Activated CD8-positive, alpha-beta T cell treated with anti-CD3 and anti-CD28 coated beads for 36 hours (primary cell): ENCODE measurements at regions not wholly inside any gene's neighbourhood (a gene's known extent, or its start where the extent isn't known, plus 50 kb on each side); places are given as distances from the start of the nearest gene placed in this dataset.
"Not testable (repeated sequence)": the region's sequence is repeated elsewhere in the genome, so short reads cannot be mapped to it uniquely, and the experiment has no call there.

Experiments
- ATAC-seq: fragments of 200-7000 bp; cut with Tn5 transposase; one replicate; pipeline ENCODE4 v1.10.0; 2021; ENCODE audit warnings: mild to moderate bottlenecking, moderate library complexity
- CTCF ChIA-PET: fragments of 350-600 bp; sonication (Branson Sonifier 250); formaldehyde crosslinking; loops from one replicate; lab custom pipeline; 2021; ENCODE audit warnings: antibody characterized with exemption; lab: Charles Lee
- POLR2A ChIA-PET: fragments of 350-600 bp; sonication (Branson Sonifier 250); formaldehyde crosslinking; loops from one replicate; lab custom pipeline; 2021; ENCODE audit warnings: antibody characterized with exemption; lab: Charles Lee
- DNase-seq: peaks from one replicate; pipeline ENCODE4 v3.0.0-alpha.2; 2020
- H3K27ac Mint-ChIP-seq: one replicate; pipeline ENCODE4 v1.8.0; 2021; ENCODE audit warnings: mild to moderate bottlenecking, mixed read lengths
- H3K27me3 Mint-ChIP-seq: one replicate; pipeline ENCODE4 v1.8.0; 2021; ENCODE audit warnings: mixed read lengths
- H3K36me3 Mint-ChIP-seq: one replicate; pipeline ENCODE4 v1.8.0; 2021; ENCODE audit warnings: low read depth, mixed read lengths
- H3K4me1 Mint-ChIP-seq: one replicate; pipeline ENCODE4 v1.8.0; 2021; ENCODE audit warnings: low read depth, mixed read lengths
- H3K4me3 Mint-ChIP-seq: one replicate; pipeline ENCODE4 v1.8.0; 2021; ENCODE audit warnings: mild to moderate bottlenecking, moderate library complexity, mixed read lengths
- H3K9me3 Mint-ChIP-seq: one replicate; pipeline ENCODE4 v1.8.0; 2021; ENCODE audit warnings: mixed read lengths
- intact Hi-C: fragments of 100-400 bp; cut with micrococcal nuclease; formaldehyde crosslinking; loops from one replicate; pipeline ENCODE4 v1.10.0; 2022
- TF ChIP-seq, protein P1 (sequence below): fragments of 200-600 bp; IDR thresholded peaks from one replicate; pipeline ENCODE4 v1.8.0; 2022; ENCODE audit warnings: antibody characterized with exemption, mild to moderate bottlenecking

DNA sequence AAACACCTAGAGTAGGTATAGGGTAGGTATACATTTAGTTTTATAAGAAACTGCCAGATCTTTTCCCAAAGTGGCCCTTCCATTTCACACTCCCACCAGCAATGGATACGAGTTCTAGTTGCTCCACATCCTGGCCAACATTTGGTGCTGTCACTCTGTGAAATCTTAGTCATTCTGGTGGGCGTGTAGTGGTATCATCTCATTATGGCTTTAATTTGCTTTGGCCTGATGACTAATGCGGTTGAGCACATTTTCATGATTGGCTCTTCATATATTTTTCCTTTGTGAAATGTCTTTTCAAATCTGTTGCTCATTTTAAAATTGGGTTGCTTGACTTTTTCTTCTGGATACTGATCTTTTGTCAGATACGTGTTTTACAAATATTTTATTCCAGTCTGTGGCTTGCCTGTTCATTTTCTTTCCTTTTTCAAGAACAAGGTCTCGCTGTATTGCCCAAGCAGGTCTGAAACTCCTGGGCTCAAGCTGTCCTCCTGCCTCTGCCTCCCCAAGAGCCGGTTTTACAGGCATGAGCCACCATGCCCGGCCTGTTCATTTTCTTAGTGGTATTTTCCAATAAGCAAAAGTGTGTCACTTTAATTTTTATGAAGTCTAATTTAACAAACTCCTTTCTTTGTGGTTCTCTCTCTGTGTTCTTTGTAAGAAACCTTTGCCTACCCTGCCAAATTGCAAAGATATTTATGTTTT lies 192.4 kb downstream of the SEC14L1 start:
- ChIA-PET POLR2A (interaction anchor here (0.6 to 2.4 kb wide), 13 partner anchors 9 to 142 kb away, joined by 3 to 8 read pairs (median 3); no protein-coding TSS in a partner anchor), CTCF (interaction anchor here (0.8 to 4.9 kb wide), 15 partner anchors 7 to 168 kb away, joined by 3 to 32 read pairs (median 4); no protein-coding TSS in a partner anchor)
- H3K27ac Mint-ChIP-seq: peak overlapping the region; percentile 90
- H3K36me3 Mint-ChIP-seq: peaks cover 10% of the 10 kb centered on the region
- ATAC-seq: peak; percentile 67
- peak; percentile 74 for DNase-seq
- TF ChIP-seq, protein P1, sequence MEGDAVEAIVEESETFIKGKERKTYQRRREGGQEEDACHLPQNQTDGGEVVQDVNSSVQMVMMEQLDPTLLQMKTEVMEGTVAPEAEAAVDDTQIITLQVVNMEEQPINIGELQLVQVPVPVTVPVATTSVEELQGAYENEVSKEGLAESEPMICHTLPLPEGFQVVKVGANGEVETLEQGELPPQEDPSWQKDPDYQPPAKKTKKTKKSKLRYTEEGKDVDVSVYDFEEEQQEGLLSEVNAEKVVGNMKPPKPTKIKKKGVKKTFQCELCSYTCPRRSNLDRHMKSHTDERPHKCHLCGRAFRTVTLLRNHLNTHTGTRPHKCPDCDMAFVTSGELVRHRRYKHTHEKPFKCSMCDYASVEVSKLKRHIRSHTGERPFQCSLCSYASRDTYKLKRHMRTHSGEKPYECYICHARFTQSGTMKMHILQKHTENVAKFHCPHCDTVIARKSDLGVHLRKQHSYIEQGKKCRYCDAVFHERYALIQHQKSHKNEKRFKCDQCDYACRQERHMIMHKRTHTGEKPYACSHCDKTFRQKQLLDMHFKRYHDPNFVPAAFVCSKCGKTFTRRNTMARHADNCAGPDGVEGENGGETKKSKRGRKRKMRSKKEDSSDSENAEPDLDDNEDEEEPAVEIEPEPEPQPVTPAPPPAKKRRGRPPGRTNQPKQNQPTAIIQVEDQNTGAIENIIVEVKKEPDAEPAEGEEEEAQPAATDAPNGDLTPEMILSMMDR: no peak
- intact Hi-C loops: loop anchor here (5.0 kb wide), 3 partner anchors 44 to 129 kb away; no protein-coding TSS in a partner anchor
- peaks cover 19% of the 10 kb centered on the region for H3K9me3 Mint-ChIP-seq
- H3K27me3 Mint-ChIP-seq: no peaks in the 10 kb centered on the region
- peak overlapping the region; percentile 54 for H3K4me3 Mint-ChIP-seq
- peaks cover 38% of the 10 kb centered on the region for H3K4me1 Mint-ChIP-seq

DNA sequence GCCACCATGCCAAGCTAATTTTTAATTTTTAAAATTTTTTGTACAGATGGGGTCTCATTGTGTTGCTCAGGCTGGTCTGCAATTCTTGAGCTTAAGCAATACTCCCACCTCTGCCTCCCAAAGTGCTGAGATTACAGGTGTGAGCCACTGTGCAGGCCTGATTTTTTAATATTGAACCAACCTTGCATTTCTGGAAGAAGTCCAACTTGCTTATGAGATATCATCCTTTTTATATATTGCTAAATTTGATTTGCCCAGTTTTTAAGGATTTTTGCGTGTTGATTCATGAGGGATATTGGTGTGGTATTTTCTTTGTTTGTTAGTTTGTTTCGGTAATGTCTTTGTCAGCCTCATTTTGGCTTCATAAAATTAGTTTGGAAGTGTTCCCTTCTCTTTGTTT lies 196.4 kb downstream of the SEC14L1 start:
- peaks cover 39% of the 10 kb centered on the region for H3K4me1 Mint-ChIP-seq
- peaks cover 19% of the 10 kb centered on the region for H3K9me3 Mint-ChIP-seq
- DNase-seq (no peak), ATAC-seq (no peak)
- no peak overlapping the region for H3K4me3 Mint-ChIP-seq
- CTCF ChIA-PET: no interaction called here
- H3K27me3 Mint-ChIP-seq: no peaks in the 10 kb centered on the region
- POLR2A ChIA-PET: no interaction called here
- no peak overlapping the region for H3K27ac Mint-ChIP-seq
- TF ChIP-seq, protein P1: no peak
- peaks cover 10% of the 10 kb centered on the region for H3K36me3 Mint-ChIP-seq
- intact Hi-C loops: no loop called here

DNA sequence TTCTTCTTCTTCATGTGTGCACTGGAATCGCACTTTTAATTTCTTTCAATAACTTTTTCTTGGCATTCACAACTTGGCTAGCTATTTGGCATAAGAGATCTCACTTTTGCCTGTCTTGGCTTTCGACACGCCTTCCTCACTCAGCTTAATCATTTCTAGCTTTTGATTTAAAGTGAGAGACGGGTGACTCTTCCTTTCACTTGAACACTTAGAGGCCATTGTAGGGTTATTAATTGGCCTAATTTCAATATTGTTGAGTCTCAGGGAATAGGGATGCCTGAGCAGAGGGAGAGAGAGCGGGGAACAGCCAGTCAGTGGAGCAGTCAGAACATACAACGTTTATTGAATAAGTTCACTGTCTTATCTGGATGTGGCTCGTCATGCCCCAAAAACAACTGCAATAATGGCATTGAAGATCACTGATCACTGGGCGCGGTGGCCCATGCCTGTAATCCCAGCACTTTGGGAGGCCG lies 200.3 kb downstream of the SEC14L1 start:
- H3K4me3 Mint-ChIP-seq: peak overlapping the region; percentile 12
- peaks cover 9% of the 10 kb centered on the region for H3K9me3 Mint-ChIP-seq
- peaks cover 44% of the 10 kb centered on the region for H3K4me1 Mint-ChIP-seq
- H3K27me3 Mint-ChIP-seq: no peaks in the 10 kb centered on the region
- ChIA-PET POLR2A (interaction anchor here (0.6 to 2.1 kb wide), 4 partner anchors 9 to 26 kb away, joined by 3 to 8 read pairs (median 6); no protein-coding TSS in a partner anchor), CTCF (interaction anchor here (1.0 to 1.9 kb wide), 7 partner anchors 9 to 443 kb away, joined by 3 to 9 read pairs (median 3); no protein-coding TSS in a partner anchor)
- H3K36me3 Mint-ChIP-seq: peaks cover 2% of the 10 kb centered on the region
- TF ChIP-seq, protein P1: no peak
- intact Hi-C loops: no loop called here
- H3K27ac Mint-ChIP-seq: peak overlapping the region; percentile 32
- DNase-seq: no peak
- peak; percentile 22 for ATAC-seq

DNA sequence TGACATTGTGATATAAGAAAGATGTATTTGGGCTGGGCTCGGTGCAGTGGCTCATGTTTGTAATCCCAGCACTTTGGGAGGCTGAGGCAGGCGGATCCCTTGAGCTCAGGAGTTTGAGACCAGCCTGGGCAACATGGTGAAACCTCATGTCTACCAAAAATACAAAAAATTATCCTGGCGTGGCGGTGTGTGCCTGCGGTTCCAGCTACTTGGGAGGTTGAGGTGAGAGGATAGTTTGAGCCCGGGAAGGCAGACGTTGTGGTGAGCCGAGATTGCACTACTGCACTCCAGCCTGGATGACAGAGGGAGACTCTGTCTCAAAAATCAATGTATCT lies 201.9 kb downstream of the SEC14L1 start:
- H3K36me3 Mint-ChIP-seq, H3K9me3 Mint-ChIP-seq, ATAC-seq, intact Hi-C loops, H3K27me3 Mint-ChIP-seq: not testable (repeated sequence)
- H3K27ac Mint-ChIP-seq: peak overlapping the region; percentile 89
- peaks cover 44% of the 10 kb centered on the region for H3K4me1 Mint-ChIP-seq
- peak; percentile 17 for DNase-seq
- ChIA-PET POLR2A (interaction anchor here (0.8 to 2.1 kb wide), 4 partner anchors 11 to 24 kb away, joined by 3 to 8 read pairs (median 4); no protein-coding TSS in a partner anchor), CTCF (interaction anchor here (1.0 to 1.3 kb wide), 2 partner anchors 46 to 58 kb away, joined by 3 to 4 read pairs; no protein-coding TSS in a partner anchor)
- peak overlapping the region; percentile 60 for H3K4me3 Mint-ChIP-seq

DNA sequence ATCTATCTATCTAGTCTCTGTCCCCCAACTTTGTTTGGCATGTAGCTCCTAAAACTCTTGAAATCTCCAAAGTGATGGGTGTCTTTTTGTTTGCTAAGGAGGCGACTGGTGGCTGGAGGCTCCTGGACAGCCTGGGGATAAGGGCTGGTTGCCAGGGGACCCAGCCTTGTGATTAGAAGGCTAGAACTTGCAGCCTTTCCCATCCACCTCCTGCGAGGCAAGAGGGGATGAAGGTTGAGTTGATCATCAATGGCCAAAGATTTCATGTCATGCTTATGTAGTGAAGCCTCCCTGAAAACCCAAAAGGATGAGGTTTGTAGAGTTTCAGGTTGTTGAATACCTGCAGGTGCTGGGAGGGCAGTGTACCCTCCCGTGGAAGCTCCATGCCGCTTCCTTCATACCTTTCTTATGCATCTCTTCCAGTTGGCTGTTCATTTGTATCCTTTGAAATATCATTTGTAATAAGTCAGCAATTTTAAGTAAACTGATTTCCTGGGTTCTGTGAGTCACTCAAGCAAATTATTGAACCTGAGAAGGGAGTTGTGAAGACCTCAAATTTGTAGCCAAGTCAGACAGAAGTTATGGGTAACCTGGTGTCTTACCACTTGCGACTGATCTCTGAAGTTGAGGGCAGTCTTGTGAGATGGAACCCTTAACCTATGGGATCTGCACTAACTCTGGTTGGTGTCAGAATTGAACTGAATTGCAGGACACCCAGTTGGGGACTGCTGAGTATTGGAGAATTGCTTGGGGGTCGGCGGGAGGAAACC lies 202.4 kb downstream of the SEC14L1 start:
- DNase-seq: peak; percentile 20

More for the DNA sequence above, 202.4 kb downstream of the SEC14L1 start:
- TF ChIP-seq, protein P1: no peak
- intact Hi-C loops: no loop called here
- no peaks in the 10 kb centered on the region for H3K27me3 Mint-ChIP-seq
- POLR2A ChIA-PET: interaction anchor here (0.8 to 2.1 kb wide), 5 partner anchors 11 to 46 kb away, joined by 3 to 8 read pairs (median 3); no protein-coding TSS in a partner anchor
- peaks cover 46% of the 10 kb centered on the region for H3K4me1 Mint-ChIP-seq
- ATAC-seq: peak; percentile 56
- H3K36me3 Mint-ChIP-seq: no peaks in the 10 kb centered on the region
- CTCF ChIA-PET: interaction anchor here (1.0 to 1.3 kb wide), 2 partner anchors 46 to 58 kb away, joined by 3 to 4 read pairs; no protein-coding TSS in a partner anchor
- peak overlapping the region; percentile 89 for H3K27ac Mint-ChIP-seq
- no peak overlapping the region for H3K4me3 Mint-ChIP-seq
- no peaks in the 10 kb centered on the region for H3K9me3 Mint-ChIP-seq
